ENCODE measurements at regions not wholly inside any gene's neighbourhood (a gene's known extent, or its start where the extent isn't known, plus 50 kb on each side); places are given as distances from the start of the nearest gene placed in this dataset.

DNA sequence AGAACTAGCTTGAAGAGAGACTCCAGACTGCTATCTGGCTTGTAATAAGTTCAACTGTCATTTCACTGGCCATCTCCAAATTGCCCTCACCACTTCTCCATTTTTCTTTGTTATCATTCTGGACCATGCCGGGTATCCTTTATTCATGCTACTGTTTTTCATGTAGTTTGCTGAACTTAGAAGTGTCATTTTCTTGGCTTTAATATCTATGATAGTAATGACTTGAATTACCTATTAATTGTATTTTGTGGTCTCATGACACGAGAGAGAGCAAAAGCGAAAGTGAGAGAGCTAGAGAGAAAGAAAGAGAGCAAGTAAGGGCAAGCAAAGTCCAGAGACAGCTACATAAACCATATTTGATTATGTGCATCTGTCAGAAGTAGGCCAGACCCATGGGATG, 184.9 kb upstream of the ATP1B1 start:
- Histone ChIP-seq H3K9me3 (no peaks in the 10 kb centered on the region), H3K36me3 (replicated peaks) (no peaks in the 10 kb centered on the region), H3K4me3 (no peak overlapping the region), H3K27me3 (ENCODE audit: low read depth) (no peaks in the 10 kb centered on the region), H3K4me1 (peaks cover 11% of the 10 kb centered on the region)
- in situ Hi-C loops (cut with MboI; ENCODE audit: low sequenced_read_pairs), result no loop called here
- no peak for DNase-seq (ENCODE audit: low spot score in 2 of 2)

DNA sequence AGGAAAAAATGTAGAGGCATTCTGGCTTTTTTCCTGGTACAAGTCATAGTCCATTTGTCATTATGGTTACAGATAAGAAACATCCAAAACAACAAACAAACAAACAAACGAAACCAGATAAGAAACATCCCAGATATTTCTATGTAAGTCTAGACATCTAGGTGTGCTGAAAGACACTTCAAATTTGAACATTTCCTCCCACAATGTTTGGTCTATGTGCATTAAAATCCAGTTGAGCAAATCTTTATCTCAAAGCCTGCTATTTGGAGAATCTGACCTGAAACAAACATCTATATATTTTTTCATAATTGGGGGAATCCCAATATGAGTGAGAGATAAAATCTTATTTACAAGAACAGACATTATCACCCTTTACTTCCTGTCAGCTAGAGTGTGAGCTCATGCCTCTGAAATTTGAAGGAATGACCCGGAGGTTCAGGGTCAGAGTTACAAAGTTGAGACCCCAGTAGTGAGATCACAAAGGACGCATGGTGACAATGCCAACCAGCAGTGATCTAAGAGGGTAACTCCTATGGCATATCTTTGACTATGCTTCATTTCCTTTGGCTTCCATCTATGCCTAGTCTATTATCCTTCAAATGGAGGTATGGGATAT, 182.9 kb upstream of the ATP1B1 start:
- no peaks in the 10 kb centered on the region for H3K9me3 ChIP-seq
- H3K27me3 ChIP-seq (ENCODE audit: low read depth), result no peaks in the 10 kb centered on the region
- peaks cover 9% of the 10 kb centered on the region for H3K4me1 ChIP-seq
- H3K4me3 ChIP-seq, result no peak overlapping the region
- in situ Hi-C loops (cut with MboI; ENCODE audit: low sequenced_read_pairs), result no loop called here
- no peak for DNase-seq (ENCODE audit: low spot score in 2 of 2)
- no peaks in the 10 kb centered on the region for H3K36me3 ChIP-seq (replicated peaks)

DNA sequence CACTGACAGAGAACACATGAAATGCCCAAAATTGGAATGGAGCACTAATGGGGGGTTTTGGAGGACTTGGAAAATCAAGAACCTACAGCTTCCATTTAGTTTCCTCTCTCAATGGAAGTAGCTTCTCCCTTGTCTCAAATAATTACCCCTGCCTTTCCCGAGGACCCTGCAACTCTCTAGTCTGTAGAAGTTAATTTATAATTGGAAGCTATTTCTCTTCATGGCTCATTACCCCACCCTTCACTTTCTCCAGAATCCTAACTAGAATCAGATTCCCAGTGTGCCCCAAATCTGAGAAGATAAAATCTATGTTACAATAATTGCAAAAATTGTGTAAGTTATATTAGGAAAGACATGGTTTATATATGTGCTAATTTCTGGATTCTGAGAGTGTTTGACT, 181.5 kb upstream of the ATP1B1 start:
- Histone ChIP-seq H3K4me3 (no peak overlapping the region), H3K36me3 (replicated peaks) (no peaks in the 10 kb centered on the region), H3K4me1 (no peaks in the 10 kb centered on the region), H3K9me3 (no peaks in the 10 kb centered on the region), H3K27me3 (ENCODE audit: low read depth) (no peaks in the 10 kb centered on the region)
- in situ Hi-C loops (cut with MboI; ENCODE audit: low sequenced_read_pairs), result no loop called here
- DNase-seq (ENCODE audit: low spot score in 2 of 2), result no peak

DNA sequence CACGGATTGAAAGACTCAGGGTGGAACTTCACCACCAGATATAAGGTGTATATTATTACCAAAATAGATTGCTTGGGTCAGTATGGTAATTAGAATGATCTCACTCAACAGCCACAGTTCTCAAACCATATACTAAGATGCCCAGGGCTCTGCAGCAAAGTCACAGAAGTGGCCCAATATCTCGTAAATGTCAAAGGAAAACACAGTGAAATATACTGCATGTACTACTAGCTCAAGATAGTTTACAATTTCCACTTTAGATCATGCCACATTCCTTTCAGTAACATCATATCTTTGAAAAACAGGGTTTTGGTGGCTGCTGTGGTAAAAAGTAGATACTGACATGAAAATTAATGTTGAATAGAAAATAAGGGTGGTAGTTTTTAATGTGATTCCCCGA, 180.3 kb upstream of the ATP1B1 start:
- no peak for DNase-seq (ENCODE audit: low spot score in 2 of 2)
- Histone ChIP-seq H3K36me3 (replicated peaks) (no peaks in the 10 kb centered on the region), H3K4me3 (no peak overlapping the region), H3K9me3 (no peaks in the 10 kb centered on the region), H3K4me1 (no peaks in the 10 kb centered on the region), H3K27me3 (ENCODE audit: low read depth) (no peaks in the 10 kb centered on the region)
- in situ Hi-C loops (cut with MboI; ENCODE audit: low sequenced_read_pairs), result no loop called here

DNA sequence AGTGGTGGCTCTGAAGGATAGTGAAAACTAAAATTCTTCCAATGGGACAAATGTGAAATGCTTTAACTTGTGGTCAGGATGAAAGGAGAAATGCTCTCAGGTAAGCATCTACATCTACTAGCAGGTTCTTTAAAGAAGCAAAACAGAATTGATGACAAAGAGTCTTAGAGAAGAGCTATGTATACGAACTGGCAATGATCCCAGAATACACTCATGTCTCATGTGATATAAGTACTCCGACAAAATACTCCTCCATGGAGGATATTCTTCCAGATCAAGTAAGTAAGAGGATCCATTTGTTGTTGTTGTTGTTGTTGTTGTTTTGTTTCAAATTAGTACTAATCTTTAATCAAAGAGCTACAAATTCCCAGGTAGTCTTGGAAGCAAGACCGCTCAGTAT, 174.0 kb upstream of the ATP1B1 start:
- in situ Hi-C loops (cut with MboI; ENCODE audit: low sequenced_read_pairs), result no loop called here
- peaks cover 17% of the 10 kb centered on the region for H3K4me1 ChIP-seq

DNA sequence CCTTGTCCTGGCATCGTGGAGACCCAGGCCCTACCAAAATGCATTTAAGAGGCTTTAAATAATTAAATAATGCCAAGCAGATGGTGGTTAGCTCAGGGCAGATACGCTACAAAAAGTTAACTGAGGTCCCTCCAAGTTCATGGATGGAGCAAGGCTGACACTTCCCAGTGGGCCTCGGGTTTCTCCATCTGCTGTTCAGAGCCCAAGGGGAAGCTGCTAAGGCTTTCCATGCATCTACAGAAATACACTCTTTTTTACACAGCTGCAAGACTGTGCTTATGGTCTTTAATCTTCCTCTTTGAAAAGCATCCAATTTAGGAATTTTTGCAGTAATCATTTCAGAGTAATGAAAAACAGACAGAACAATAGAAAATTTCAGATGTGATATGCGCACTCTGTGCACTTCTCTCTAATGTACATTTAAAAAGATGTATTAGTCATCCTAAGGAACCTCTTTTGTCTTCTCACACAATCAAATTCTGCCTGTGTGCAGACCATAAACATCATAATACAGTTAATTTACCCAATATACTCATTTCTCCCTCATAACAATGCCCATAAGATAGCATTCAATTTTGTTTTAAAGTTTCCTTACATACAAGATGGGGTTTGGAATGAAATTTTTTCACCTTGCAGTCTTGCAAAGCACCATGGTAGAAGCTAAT, 173.2 kb upstream of the ATP1B1 start:
- Histone ChIP-seq H3K9me3 (no peaks in the 10 kb centered on the region), H3K27me3 (ENCODE audit: low read depth) (no peaks in the 10 kb centered on the region), H3K4me1 (peaks cover 17% of the 10 kb centered on the region), H3K36me3 (replicated peaks) (no peaks in the 10 kb centered on the region), H3K4me3 (no peak overlapping the region)
- in situ Hi-C loops (cut with MboI; ENCODE audit: low sequenced_read_pairs), result no loop called here
- peak; percentile 60 to 90 for DNase-seq (ENCODE audit: low spot score in 2 of 2)

More for the DNA sequence above, 174.0 kb upstream of the ATP1B1 start:
- DNase-seq (ENCODE audit: low spot score in 2 of 2), result no peak
- H3K36me3 ChIP-seq (replicated peaks), result no peaks in the 10 kb centered on the region
- no peaks in the 10 kb centered on the region for H3K27me3 ChIP-seq (ENCODE audit: low read depth)
- no peak overlapping the region for H3K4me3 ChIP-seq
- H3K9me3 ChIP-seq, result no peaks in the 10 kb centered on the region

DNA sequence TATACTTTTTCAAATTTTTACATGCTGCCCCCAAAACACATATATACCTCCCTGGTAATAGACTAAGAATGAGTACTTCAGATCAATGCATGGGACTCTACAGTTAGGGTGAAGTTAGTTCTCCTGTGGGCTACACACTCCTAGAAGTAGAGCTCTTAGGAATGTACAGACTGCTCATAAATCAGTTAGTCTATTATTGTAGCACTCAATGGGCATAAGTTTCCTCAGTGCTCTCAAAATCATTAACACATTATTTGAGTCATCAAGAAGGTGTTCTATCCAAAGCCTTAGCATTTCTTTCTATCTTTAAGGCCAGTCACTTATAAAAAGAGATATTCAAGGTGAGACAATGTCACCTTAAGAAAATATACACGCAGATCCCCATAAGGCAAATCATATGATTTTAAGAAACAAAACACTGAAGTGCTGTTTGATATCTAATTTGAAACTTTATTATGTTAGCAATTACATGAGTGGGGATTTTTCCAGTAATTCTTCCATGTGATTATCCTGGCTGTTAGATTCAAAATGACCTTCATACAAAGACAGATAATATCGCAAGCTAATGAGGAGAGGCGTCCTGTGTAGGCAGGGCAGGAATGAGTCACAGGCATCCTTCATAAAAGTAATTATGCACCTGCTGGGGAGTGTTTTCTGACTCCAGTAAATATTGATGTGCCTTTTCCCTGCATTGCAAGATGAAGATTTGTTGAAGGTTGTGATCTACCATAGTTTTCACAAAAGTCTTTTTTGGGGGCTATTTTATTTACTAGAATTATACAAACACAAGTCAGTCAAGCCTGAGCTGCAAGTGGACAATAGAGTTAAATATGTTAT, 167.2 kb upstream of the ATP1B1 start:
- in situ Hi-C loops (cut with MboI; ENCODE audit: low sequenced_read_pairs), result no loop called here
- H3K27me3 ChIP-seq (ENCODE audit: low read depth), result no peaks in the 10 kb centered on the region
- H3K9me3 ChIP-seq, result no peaks in the 10 kb centered on the region
- no peaks in the 10 kb centered on the region for H3K36me3 ChIP-seq (replicated peaks)
- H3K4me3 ChIP-seq, result no peak overlapping the region
- DNase-seq (ENCODE audit: low spot score in 2 of 2), result peak in 1 of 2 experiments; percentile 49
- peaks cover 20% of the 10 kb centered on the region for H3K4me1 ChIP-seq

DNA sequence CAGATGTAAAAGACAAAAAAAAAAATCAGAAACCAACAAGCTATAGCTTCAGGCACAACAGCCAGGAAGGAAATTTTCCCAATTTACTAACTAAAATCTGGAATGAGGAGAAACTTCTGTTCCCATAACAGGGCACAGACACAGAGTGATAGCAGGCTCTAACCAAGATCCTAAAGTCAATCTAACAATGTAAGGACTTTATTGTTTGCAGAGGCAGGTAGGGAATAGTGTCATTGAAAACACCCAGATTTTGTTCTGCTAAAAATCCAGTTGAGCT, 166.6 kb upstream of the ATP1B1 start:
- in situ Hi-C loops (cut with MboI; ENCODE audit: low sequenced_read_pairs), result no loop called here
- no peak for DNase-seq (ENCODE audit: low spot score in 2 of 2)
- no peaks in the 10 kb centered on the region for H3K9me3 ChIP-seq
- H3K36me3 ChIP-seq (replicated peaks), result no peaks in the 10 kb centered on the region
- H3K4me3 ChIP-seq, result no peak overlapping the region
- H3K4me1 ChIP-seq, result peaks cover 20% of the 10 kb centered on the region
- H3K27me3 ChIP-seq (ENCODE audit: low read depth), result no peaks in the 10 kb centered on the region

DNA sequence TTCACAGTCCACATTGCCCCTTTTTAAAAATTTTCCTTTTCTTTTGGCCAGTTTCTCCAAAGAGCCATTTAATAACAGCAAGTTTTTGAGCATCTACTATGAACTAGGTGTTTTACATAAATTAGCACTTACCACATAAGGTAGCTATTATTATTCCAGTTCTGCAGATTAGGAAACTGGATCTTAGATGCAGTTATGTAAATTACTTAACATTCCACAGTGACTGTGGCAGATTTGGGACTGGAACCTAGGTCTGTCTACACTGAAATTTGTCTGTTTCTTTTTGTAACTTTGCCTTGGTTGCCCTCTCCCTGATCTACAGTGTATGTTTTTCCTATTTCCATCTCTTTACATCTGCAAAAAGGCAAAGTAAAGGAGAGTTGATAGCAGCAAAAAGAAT, 164.8 kb upstream of the ATP1B1 start:
- H3K36me3 ChIP-seq (replicated peaks), result no peaks in the 10 kb centered on the region
- peak in 1 of 2 experiments; percentile 49 for DNase-seq (ENCODE audit: low spot score in 2 of 2)
- peaks cover 20% of the 10 kb centered on the region for H3K4me1 ChIP-seq
- no peaks in the 10 kb centered on the region for H3K27me3 ChIP-seq (ENCODE audit: low read depth)
- no peak overlapping the region for H3K4me3 ChIP-seq
- in situ Hi-C loops (cut with MboI; ENCODE audit: low sequenced_read_pairs), result no loop called here
- no peaks in the 10 kb centered on the region for H3K9me3 ChIP-seq

DNA sequence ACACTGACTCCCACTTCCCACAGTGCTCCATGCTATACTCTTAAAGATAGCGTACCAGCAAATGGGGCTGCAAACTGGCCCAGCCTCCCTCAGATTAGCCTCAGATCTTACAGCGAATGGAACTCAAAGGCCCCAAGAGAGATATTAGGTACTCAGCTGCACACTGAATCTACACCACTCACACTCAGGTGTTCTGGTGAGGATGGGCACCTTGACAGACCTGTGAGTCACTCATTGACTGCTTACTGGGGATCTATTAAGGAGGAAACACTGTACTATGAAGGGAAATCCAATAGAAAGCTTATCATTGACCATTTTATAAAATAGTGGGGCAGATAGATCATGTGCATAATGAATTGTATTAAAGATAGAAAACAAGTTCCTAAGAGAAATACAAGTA, 164.3 kb upstream of the ATP1B1 start:
- Histone ChIP-seq H3K4me3 (no peak overlapping the region), H3K36me3 (replicated peaks) (no peaks in the 10 kb centered on the region), H3K9me3 (no peaks in the 10 kb centered on the region), H3K27me3 (ENCODE audit: low read depth) (no peaks in the 10 kb centered on the region), H3K4me1 (peaks cover 20% of the 10 kb centered on the region)
- no peak for DNase-seq (ENCODE audit: low spot score in 2 of 2)
- in situ Hi-C loops (cut with MboI; ENCODE audit: low sequenced_read_pairs), result no loop called here

DNA sequence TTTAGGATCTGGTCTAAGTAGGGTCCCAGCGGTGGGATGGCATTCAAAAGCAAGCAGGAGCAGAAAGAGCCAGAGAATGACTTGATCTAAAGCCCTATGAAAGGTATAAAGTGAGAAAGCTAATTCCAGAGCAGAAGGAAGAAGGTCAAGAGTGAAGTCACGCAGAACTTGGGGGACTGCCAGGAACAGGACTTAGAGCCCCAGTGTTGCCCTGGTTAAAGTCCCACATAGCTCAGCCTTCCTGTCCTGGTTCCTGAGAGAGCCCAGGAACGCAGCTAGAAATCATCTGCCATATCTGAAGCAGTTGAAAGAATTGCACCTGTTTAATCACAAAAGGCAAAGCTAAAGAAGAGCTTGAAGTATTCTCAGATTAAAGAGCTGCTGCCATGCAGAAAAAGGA, 160.6 kb upstream of the ATP1B1 start:
- Histone ChIP-seq H3K4me1 (peaks cover 9% of the 10 kb centered on the region), H3K27me3 (ENCODE audit: low read depth) (no peaks in the 10 kb centered on the region), H3K4me3 (no peak overlapping the region), H3K9me3 (no peaks in the 10 kb centered on the region), H3K36me3 (replicated peaks) (no peaks in the 10 kb centered on the region)
- in situ Hi-C loops (cut with MboI; ENCODE audit: low sequenced_read_pairs), result no loop called here
- DNase-seq (ENCODE audit: low spot score in 2 of 2), result no peak

DNA sequence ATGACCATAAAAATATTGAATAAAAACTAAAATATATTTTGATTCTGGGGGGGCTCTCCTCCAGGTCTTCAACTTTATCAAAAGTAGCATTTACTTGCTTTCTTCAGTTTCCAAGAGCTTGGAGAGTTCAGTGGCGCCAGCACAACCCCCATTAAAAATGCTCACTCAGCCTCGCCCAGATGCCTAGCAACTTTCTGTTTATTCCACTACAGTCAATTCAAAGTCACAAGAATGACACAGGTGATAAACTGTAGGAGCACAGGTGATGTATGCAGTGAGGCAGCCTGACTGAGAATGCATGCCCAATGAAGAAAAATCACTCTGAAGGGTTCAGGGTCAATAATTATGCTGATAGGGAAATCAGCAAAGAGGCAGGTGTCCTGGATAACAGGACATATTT, 159.4 kb upstream of the ATP1B1 start:
- DNase-seq (ENCODE audit: low spot score in 2 of 2), result no peak
- Histone ChIP-seq H3K4me1 (no peaks in the 10 kb centered on the region; the same call in 1 of the 2 replicates), H3K9me3 (no peaks in the 10 kb centered on the region), H3K27me3 (ENCODE audit: low read depth) (no peaks in the 10 kb centered on the region), H3K36me3 (replicated peaks) (no peaks in the 10 kb centered on the region), H3K4me3 (no peak overlapping the region)
- in situ Hi-C loops (cut with MboI; ENCODE audit: low sequenced_read_pairs), result no loop called here

DNA sequence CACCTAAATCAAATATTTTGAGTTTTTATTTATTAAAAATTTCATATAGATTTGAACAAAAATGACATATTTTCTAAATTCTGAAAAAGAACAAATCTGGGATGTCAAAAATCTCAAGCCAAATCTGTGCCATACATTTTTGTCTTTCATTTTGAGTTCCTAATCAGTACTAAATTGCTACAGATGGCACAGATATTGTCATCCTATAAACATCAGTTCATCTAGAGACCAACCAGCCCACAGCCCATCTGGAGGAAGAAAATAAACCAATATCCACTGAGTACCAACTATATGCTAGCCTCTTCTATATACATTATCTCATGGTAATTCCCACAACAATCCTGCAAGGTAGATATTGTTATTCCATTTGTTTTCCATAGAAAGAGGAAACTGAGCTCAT, 156.8 kb upstream of the ATP1B1 start:
- in situ Hi-C loops (cut with MboI; ENCODE audit: low sequenced_read_pairs), result no loop called here
- no peak for DNase-seq (ENCODE audit: low spot score in 2 of 2)

DNA sequence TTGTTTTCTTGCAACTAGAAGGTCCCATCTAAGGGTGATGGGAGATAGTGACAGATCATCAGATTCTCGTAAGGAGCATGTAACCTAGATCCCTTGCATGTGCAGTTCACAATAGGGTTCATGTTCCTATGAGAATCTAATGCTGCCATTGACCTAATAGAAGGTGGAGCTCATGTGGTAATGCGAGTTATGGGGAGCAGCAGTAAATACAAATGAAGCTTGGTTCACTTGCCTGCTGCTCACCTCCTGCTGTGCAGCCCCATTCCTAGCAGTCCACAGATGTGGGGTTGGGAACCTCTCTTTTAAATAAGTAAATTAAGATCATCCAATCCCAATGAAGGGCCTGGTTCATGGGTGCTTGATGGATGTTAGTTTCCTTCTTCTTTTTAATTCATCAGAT, 148.7 kb upstream of the ATP1B1 start:
- H3K4me3 ChIP-seq, result no peak overlapping the region
- no peak for DNase-seq (ENCODE audit: low spot score in 2 of 2)
- no peaks in the 10 kb centered on the region for H3K4me1 ChIP-seq
- H3K27me3 ChIP-seq (ENCODE audit: low read depth), result no peaks in the 10 kb centered on the region
- no peaks in the 10 kb centered on the region for H3K36me3 ChIP-seq (replicated peaks)
- in situ Hi-C loops (cut with MboI; ENCODE audit: low sequenced_read_pairs), result no loop called here
- H3K9me3 ChIP-seq, result no peaks in the 10 kb centered on the region; the same call in 1 of the 2 replicates

More for the DNA sequence above, 156.8 kb upstream of the ATP1B1 start:
- Histone ChIP-seq H3K4me1 (no peaks in the 10 kb centered on the region), H3K4me3 (no peak overlapping the region), H3K27me3 (ENCODE audit: low read depth) (no peaks in the 10 kb centered on the region), H3K9me3 (no peaks in the 10 kb centered on the region), H3K36me3 (replicated peaks) (no peaks in the 10 kb centered on the region)

Data from HAP-1 (cell line).